Activated CD8-positive, alpha-beta memory T cell treated with anti-CD3 and anti-CD28 coated beads for 48 hours (primary cell): ENCODE measurements at regions not wholly inside any gene's neighbourhood (a gene's known extent, or its start where the extent isn't known, plus 50 kb on each side); places are given as distances from the start of the nearest gene placed in this dataset.

ENCODE experiments used
- DNase-seq, 3 experiments: peaks; one replicate each; pipeline ENCODE4 v3.0.0-alpha.2; 2020; ENCODE audit warnings: low read depth in 2 of 3, low spot score in 2 of 3

- no peak for DNase-seq
Observed at GRCh38 chr1:5435414-5435813, 556.8 kb downstream of the NPHP4 start.

DNA sequence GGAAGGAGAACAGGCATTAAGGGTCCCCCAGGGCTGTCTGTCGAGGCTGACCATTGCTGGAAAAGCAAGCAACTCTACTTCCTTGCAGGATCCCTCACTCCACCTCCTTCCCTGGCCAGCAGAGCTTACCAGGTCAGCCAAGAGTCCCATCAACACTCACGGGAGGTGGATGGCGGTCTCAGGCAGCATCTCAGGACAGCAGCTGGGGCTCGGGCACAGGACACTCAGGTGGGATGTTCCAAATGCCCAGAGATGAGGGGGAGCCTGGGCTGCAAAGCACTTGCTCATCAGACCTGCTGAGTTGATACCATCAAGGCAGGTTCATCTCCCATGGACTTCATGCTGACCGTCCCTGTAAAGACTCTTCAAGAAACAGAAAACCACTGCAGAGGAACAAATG lies 559.8 kb downstream of the NPHP4 start:
- no peak for DNase-seq

GRCh38 chr1:5430911-5431697 lies 561.1 kb downstream of the NPHP4 start:
- no peak for DNase-seq

GRCh38 chr1:5430136-5430535 lies 562.1 kb downstream of the NPHP4 start:
- no peak for DNase-seq

DNA sequence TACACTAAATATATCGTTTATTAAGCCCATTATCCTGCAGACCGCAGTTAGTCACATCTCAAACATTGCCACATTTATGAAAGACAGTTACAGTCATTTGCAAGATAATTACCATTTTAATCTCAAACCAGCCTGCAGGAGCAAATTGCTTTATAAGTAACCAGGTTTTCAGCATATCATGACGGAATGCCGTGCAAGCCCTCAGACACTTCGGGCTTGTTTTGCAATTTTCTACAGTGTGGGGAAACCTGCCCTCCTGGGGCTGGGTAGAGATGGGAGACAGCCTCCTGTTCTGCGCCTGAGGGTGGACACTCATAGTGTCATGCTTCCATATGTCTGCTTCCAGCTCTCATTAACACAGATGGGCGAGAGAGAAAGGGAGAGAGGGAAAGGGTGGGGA lies 563.9 kb downstream of the NPHP4 start:
- DNase-seq = no peak

DNA sequence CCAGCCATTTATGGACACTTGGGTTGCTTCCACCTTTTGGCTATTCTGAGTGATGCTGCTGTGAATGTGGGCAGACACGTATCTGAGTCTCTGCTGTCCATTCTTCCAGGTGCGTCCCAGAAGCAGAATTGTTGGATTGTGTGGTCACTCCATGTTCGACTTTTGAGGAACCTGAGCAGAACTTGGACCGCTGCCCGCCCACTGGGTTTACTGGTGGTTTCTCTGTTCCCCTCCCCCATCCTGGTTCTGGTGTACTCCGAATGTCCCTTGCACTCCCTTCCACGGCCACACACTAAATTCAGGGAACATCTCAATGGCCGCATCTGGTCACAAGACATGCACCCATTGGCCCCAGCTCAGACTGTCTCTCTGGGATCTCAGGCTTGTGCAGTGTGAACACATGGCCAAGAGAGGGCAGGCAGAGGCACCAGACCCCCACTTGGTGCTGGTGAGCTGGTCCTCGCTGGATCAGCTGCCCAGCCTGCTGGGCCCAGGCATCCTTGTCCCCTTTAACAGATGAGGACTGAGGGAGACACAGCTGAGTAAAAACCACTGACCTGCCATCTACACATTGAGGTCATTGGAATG lies 565.1 kb downstream of the NPHP4 start:
- DNase-seq = no peak

DNA sequence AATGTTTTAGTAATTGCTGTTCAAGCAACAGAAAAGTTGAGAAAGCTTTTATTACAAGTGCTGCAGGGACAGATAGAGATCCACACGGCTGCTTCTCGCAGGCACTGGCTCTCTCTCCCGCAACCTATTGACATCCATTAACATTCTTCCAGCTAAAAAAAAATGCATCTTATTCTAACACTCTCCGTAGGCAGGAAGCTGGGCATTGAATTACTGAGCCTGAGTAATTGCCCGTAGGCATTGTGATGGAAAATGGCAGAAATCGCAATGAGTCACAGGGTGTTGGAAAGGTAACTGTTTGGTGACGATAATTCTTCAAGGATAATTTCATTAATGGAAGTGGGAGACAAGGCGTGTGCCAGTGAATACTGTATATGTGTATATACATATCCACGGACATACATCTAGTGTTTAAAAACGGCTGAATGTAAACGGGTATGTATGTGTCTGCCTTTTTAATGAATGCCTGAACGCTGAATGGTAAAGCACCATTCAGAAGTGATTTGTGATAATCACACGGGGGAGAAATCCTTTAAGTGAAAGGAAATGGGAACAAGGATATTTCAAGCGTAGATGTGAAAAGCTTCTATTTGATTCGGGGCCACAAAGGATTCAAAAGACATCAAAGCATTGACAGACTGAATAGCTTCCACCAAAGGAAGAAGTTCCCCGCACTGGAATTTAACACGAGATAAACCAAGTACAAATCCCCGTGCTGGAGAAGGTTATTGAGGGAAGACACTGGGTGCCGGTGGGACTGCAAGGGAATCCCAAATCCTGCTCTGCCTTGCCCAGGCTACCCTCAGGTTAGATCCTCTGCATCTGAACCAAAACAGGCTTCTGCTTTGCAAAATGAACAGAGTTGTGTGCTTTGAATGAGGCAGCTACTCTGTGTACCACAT lies 567.2 kb downstream of the NPHP4 start:
- DNase-seq = no peak

- DNase-seq = peak in 1 of 3 experiments; percentile 4
Observed at GRCh38 chr1:5423109-5423508, 569.1 kb downstream of the NPHP4 start.

- DNase-seq = no peak
Observed at GRCh38 chr1:5419501-5419900, 572.7 kb downstream of the NPHP4 start.

DNA sequence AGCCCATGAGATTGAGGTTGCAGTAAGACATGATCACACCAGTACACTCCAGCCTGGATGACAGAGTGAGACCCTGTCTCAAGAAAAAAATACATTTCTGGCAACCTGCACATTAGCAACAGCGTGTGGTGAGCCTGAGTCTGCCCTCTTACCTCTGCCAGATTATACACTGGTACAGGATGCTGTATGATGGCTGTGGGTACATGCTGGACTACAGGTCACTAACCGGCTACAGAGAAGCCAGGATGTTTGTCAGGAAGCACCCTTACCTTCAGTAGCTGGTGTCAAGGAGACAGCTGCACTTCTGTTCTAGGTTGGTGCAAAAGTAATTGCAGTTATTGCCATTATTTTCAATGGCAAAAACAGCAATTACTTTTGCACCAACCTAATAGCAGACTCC lies 575.7 kb downstream of the NPHP4 start:
- DNase-seq = no peak

DNA sequence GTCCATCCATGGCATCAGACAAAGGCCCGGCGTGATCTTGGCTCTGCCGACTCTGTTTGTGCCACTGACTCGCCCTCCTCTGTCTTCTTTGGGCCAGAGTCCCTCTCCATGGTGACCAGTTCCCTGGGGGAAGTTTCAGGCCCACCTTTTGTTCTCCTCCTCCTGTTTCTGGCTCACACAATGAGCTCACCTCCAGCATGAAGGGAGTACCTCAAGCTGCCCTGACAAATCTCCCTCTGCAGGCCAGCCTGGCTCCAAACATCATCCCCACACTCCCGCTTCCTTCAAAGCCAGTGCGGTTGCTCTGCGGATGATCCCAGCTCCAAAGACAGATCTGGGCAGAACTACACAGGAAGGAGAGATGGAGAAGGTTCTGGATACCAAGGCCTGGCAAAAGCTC lies 576.6 kb downstream of the NPHP4 start:
- no peak for DNase-seq

DNA sequence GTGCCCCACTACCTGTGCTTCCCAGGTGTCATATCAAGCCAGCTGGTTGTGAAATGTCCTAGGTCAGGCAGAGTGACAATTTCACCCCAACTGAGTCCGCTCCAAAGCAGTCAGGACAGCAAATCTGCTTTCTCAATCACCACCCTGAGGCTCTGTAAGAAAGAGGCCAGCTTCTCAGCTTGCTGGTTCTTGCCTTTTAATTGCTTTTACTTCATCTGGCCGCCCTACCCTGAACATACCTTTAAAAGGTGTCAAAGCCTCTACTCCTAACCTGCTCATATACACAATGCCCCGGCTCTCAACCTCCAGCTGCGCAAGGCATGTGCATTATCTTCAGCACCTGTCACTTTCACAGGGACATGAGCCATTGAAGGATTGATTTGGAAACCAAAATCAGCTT lies 581.6 kb downstream of the NPHP4 start:
- DNase-seq = no peak

GRCh38 chr1:5408401-5408800 lies 583.8 kb downstream of the NPHP4 start:
- no peak for DNase-seq

DNA sequence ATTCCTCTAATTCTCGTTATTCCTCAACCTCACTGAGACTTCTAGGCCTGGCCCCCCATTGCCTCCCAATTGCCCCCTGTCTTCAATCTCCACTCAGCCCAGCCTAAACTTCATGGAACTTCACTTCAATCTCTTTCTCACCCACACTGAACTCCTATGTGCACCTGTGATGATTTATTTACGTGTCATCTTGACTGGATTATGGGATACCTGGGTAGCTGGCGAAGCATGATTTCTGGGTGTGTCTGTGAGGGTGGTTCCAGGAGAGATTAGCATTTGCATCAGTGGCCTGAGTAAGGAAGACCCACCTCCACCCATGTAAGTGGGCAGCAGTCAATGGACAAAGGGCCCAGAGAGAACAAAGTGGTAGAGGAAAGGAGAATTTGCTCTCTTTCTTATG lies 587.0 kb downstream of the NPHP4 start:
- DNase-seq = no peak

DNA sequence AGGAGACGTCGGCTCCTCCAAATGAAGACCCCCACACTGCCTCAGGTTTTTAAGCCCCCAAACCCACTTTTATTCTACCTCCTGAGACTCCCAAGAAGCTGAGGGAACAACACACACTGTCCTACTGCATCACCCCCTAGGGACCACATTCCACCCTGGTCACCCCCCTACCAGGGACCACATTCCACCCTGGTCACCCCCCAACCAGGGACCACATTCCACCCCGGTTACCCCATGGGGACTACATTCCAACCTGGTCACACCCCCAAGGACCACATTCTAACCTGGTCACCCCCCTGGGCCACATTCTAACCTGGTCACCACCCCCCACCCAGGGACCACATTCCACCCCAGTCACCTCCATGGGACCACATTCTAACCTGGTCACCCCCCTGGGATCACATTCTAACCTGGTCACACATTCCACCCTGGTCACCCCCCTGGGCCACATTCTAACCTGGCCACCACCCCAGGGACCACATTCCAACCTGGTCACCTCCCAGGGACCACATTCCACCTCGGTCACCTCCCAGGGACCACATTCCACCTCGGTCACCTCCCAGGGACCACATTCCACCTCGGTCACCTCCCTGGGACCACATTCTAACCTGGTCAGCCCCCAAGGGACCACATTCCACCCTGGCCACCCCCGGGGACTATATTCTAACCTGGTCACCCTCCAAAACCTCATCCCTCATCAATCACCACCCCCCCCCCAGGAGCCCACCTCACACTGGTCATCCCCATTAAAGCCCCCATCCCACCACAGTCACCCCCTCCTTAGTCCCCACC lies 587.6 kb downstream of the NPHP4 start:
- DNase-seq = no peak

GRCh38 chr1:5403935-5404334 lies 588.3 kb downstream of the NPHP4 start:
- no peak for DNase-seq

GRCh38 chr1:5402618-5403017 lies 589.6 kb downstream of the NPHP4 start:
- DNase-seq = no peak

DNA sequence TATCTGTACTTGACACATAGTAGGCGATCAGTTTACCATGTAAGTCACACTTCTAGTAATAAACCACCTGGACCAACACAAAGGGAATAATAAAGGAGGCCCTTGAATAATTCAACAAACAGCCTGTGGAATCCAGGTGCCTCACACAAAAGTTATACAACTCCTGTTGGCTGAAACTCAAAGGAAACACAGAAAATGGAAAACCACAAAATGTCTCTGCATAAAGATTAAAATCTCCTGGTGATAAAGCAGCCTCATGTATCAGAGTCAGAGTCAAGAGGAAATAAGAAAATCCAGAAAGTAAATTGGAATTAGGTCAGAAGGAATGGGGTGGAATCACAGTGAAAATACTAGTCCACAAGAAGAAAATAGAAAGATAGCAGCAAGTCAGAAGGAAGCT lies 592.5 kb downstream of the NPHP4 start:
- no peak for DNase-seq

GRCh38 chr1:5396593-5396992 lies 595.6 kb downstream of the NPHP4 start:
- DNase-seq = no peak

- DNase-seq = no peak
Observed at GRCh38 chr1:5394111-5394510, 598.1 kb downstream of the NPHP4 start.

DNA sequence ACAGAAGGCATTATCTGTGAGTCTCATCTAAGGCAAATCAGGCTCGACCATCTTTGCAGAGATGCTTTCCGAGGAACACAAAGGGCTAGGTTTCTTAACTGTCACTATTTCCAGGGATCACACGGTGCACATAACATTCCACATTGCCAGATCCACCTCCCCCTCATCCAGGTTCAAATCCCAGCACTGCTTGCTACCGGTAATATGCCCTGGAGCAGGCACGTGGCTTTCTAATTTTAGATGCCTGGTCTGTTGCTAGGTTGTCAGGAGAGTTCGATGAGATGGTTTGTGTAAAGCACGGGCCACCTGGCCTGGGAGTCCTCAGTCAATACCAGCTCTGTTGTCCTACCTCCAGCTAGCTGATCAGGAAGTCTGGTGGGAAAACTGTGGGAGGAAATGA lies 598.6 kb downstream of the NPHP4 start:
- DNase-seq = no peak
